ENCODE measurements at regions not wholly inside any gene's neighbourhood (a gene's known extent, or its start where the extent isn't known, plus 50 kb on each side); places are given as distances from the start of the nearest gene placed in this dataset.

GRCh38 chr12:60263836-60264493 lies 668.1 kb downstream of the SLC16A7 start:
- RAD21 ChIA-PET (ENCODE audit: low non-redundant PET in 1 of 2, low total read pairs in 2 of 2, uncharacterized antibody in 2 of 2, unreplicated experiment in 2 of 2), result no interaction called here
- no peaks in the 10 kb centered on the region for H3K36me3 ChIP-seq (ENCODE audit: control insufficient read depth in 1 of 2, insufficient read depth in 2 of 2, low read length in 2 of 2)
- no peak overlapping the region for H3K9ac ChIP-seq (ENCODE audit: low read length)
- no peaks in the 10 kb centered on the region for H3K79me2 ChIP-seq (ENCODE audit: insufficient read depth, low read length)
- peaks cover 0 to 4% of the 10 kb centered on the region in 2 experiments; a peak in 2 of 4 replicates for H3K4me1 ChIP-seq (ENCODE audit: control insufficient read depth in 1 of 2, insufficient read depth in 2 of 2, low read length in 2 of 2)
- CTCF ChIA-PET, result no interaction called here
- no peaks in the 10 kb centered on the region for H3K9me2 ChIP-seq (ENCODE audit: insufficient read depth)
- H3K27ac ChIP-seq (ENCODE audit: low read depth, low read length), result no peak overlapping the region
- no peak for DNase-seq (ENCODE audit: low read depth, low spot score)
- H3K9me3 ChIP-seq (ENCODE audit: control insufficient read depth in 1 of 2, insufficient read depth in 1 of 2, low read depth in 1 of 2, low read length in 2 of 2), result no peaks in the 10 kb centered on the region
- no TSS peak for BruUV-seq (replicated peaks)
- intact Hi-C loops (cut with micrococcal nuclease), result no loop called here
- H3K27me3 ChIP-seq (ENCODE audit: insufficient read depth, low read length), result no peaks in the 10 kb centered on the region
- POLR2A ChIA-PET, result no interaction called here
- no peak overlapping the region for H3K4me3 ChIP-seq (replicated peaks in 1 of 2; ENCODE audit: low read depth in 1 of 2, low read length in 2 of 2)
- H2AFZ ChIP-seq (ENCODE audit: low read depth, low read length, poor library complexity, severe bottlenecking), result no peak overlapping the region
- H4K20me1 ChIP-seq (ENCODE audit: insufficient read depth), result no peaks in the 10 kb centered on the region
- no peak for TF ChIP-seq POLR2AphosphoS5 (IDR thresholded peaks at IDR 0.05; ENCODE audit: low read depth, low read length)
- no peak for TF ChIP-seq SP1 (IDR thresholded peaks at IDR 0.05; ENCODE audit: low read depth)
- TF ChIP-seq ZFX (IDR thresholded peaks at IDR 0.05), result no peak
- no peak for TF ChIP-seq EZH2 (IDR thresholded peaks at IDR 0.05)
- TF ChIP-seq RAD21 (IDR thresholded peaks at IDR 0.05; ENCODE audit: low read depth), result no peak
- TF ChIP-seq JUND (IDR thresholded peaks at IDR 0.05), result no peak
- no peak for TF ChIP-seq CBX3 (IDR thresholded peaks at IDR 0.05; ENCODE audit: low read depth)
- no peak for TF ChIP-seq EZH2phosphoT487 (IDR thresholded peaks at IDR 0.05; ENCODE audit: borderline replicate concordance)
- no peak for TF ChIP-seq ZNF274 (IDR thresholded peaks at IDR 0.05; ENCODE audit: low read depth, low read length)
- TF ChIP-seq TCF7L2 (IDR thresholded peaks at IDR 0.05; ENCODE audit: borderline replicate concordance, extremely low read depth, insufficient read depth, insufficient read length), result no peak
- no peak for TF ChIP-seq YY1 (IDR thresholded peaks at IDR 0.05; ENCODE audit: extremely low read depth, insufficient replicate concordance, low read depth, low read length)
- TF ChIP-seq CTCF (IDR thresholded peaks at IDR 0.05 in 2 of 3, conservative IDR thresholded peaks at IDR 0.05 in 1 of 3; ENCODE audit: borderline replicate concordance in 1 of 3, insufficient read depth in 1 of 3, low read depth in 2 of 3, low read length in 2 of 3), result no peak
- no peak for TF ChIP-seq ATF3 (IDR thresholded peaks at IDR 0.05)
- TF ChIP-seq REST (IDR thresholded peaks at IDR 0.05; ENCODE audit: low read depth), result no peak
- TF ChIP-seq ZBTB33 (IDR thresholded peaks at IDR 0.05; ENCODE audit: extremely low read depth, insufficient replicate concordance, low read length), result no peak
- no peak for TF ChIP-seq FOSL1 (IDR thresholded peaks at IDR 0.05; ENCODE audit: low read depth)
- no peak for TF ChIP-seq MAX (IDR thresholded peaks at IDR 0.05)
- TF ChIP-seq ELF1 (IDR thresholded peaks at IDR 0.05; ENCODE audit: borderline replicate concordance, low read depth), result no peak
- TF ChIP-seq EGR1 (IDR thresholded peaks at IDR 0.05; ENCODE audit: low read depth), result no peak
- H3K4me2 ChIP-seq (ENCODE audit: low read length), result no peak overlapping the region
- no peak for ATAC-seq
